ENCODE measurements at regions not wholly inside any gene's neighbourhood (a gene's known extent, or its start where the extent isn't known, plus 50 kb on each side); places are given as distances from the start of the nearest gene placed in this dataset.
"Not testable (repeated sequence)": the region's sequence is repeated elsewhere in the genome, so short reads cannot be mapped to it uniquely, and the experiment has no call there.

- no peak for DNase-seq (ENCODE audit: low read depth in 1 of 2, low spot score in 1 of 2)
- no peaks in the 10 kb centered on the region for H3K9me3 ChIP-seq (ENCODE audit: low read depth)
- H3K4me1 ChIP-seq (ENCODE audit: low read depth) = no peaks in the 10 kb centered on the region
- no peaks in the 10 kb centered on the region for H3K36me3 ChIP-seq
- no peaks in the 10 kb centered on the region for H3K27me3 ChIP-seq
- no peak for TF ChIP-seq CTCF (IDR thresholded peaks at IDR 0.05; ENCODE audit: low read depth, low read length)
- H3K27ac ChIP-seq = no peak overlapping the region
- H3K4me3 ChIP-seq = no peak overlapping the region
Observed at GRCh38 chr14:106728611-106729010, 1202.2 kb downstream of the TMEM121 start.

- Histone ChIP-seq H3K27me3 (no peaks in the 10 kb centered on the region), H3K4me1 (ENCODE audit: low read depth) (no peaks in the 10 kb centered on the region), H3K36me3 (no peaks in the 10 kb centered on the region), H3K4me3 (no peak overlapping the region), H3K27ac (no peak overlapping the region), H3K9me3 (ENCODE audit: low read depth) (no peaks in the 10 kb centered on the region)
- TF ChIP-seq CTCF (IDR thresholded peaks at IDR 0.05; ENCODE audit: low read depth, low read length) = no peak
- no peak for DNase-seq (ENCODE audit: low read depth in 1 of 2, low spot score in 1 of 2)
Observed at GRCh38 chr14:106729551-106729950, 1203.2 kb downstream of the TMEM121 start.

- no peak for TF ChIP-seq CTCF (IDR thresholded peaks at IDR 0.05; ENCODE audit: low read depth, low read length)
- Histone ChIP-seq H3K4me3 (no peak overlapping the region), H3K27me3 (no peaks in the 10 kb centered on the region), H3K4me1 (ENCODE audit: low read depth) (no peaks in the 10 kb centered on the region), H3K9me3 (ENCODE audit: low read depth) (no peaks in the 10 kb centered on the region), H3K36me3 (no peaks in the 10 kb centered on the region), H3K27ac (no peak overlapping the region)
- no peak for DNase-seq (ENCODE audit: low read depth in 1 of 2, low spot score in 1 of 2)
Observed at GRCh38 chr14:106733771-106734170, 1207.4 kb downstream of the TMEM121 start.

GRCh38 chr14:106737021-106737420, 1210.6 kb downstream of the TMEM121 start:
- no peaks in the 10 kb centered on the region for H3K9me3 ChIP-seq (ENCODE audit: low read depth)
- no peaks in the 10 kb centered on the region for H3K4me1 ChIP-seq (ENCODE audit: low read depth)
- no peak for TF ChIP-seq CTCF (IDR thresholded peaks at IDR 0.05; ENCODE audit: low read depth, low read length)
- H3K27ac ChIP-seq = no peak overlapping the region
- DNase-seq (ENCODE audit: low read depth in 1 of 2, low spot score in 1 of 2) = no peak
- H3K36me3 ChIP-seq = no peaks in the 10 kb centered on the region
- H3K27me3 ChIP-seq = no peaks in the 10 kb centered on the region
- H3K4me3 ChIP-seq = no peak overlapping the region

GRCh38 chr14:106738075-106738474, 1211.7 kb downstream of the TMEM121 start:
- Histone ChIP-seq H3K4me3 (no peak overlapping the region), H3K27me3 (no peaks in the 10 kb centered on the region), H3K4me1 (ENCODE audit: low read depth) (no peaks in the 10 kb centered on the region), H3K36me3 (no peaks in the 10 kb centered on the region), H3K27ac (no peak overlapping the region), H3K9me3 (ENCODE audit: low read depth) (no peaks in the 10 kb centered on the region)
- no peak for TF ChIP-seq CTCF (IDR thresholded peaks at IDR 0.05; ENCODE audit: low read depth, low read length)
- no peak for DNase-seq (ENCODE audit: low read depth in 1 of 2, low spot score in 1 of 2)

- H3K27ac ChIP-seq; H3K4me1 ChIP-seq (ENCODE audit: low read depth); H3K4me3 ChIP-seq; H3K36me3 ChIP-seq; H3K9me3 ChIP-seq (ENCODE audit: low read depth); H3K27me3 ChIP-seq; DNase-seq (ENCODE audit: low read depth in 1 of 2, low spot score in 1 of 2): not testable (repeated sequence)
Observed at GRCh38 chr14:106738598-106739258, 1212.3 kb downstream of the TMEM121 start.

GRCh38 chr14:106741086-106741827, 1214.9 kb downstream of the TMEM121 start:
- H3K4me1 ChIP-seq (ENCODE audit: low read depth); H3K27ac ChIP-seq; H3K27me3 ChIP-seq; H3K36me3 ChIP-seq; DNase-seq (ENCODE audit: low read depth in 1 of 2, low spot score in 1 of 2); H3K4me3 ChIP-seq; H3K9me3 ChIP-seq (ENCODE audit: low read depth): not testable (repeated sequence)

GRCh38 chr14:106745016-106745767, 1218.8 kb downstream of the TMEM121 start:
- H3K4me1 ChIP-seq (ENCODE audit: low read depth); H3K4me3 ChIP-seq; DNase-seq (ENCODE audit: low read depth in 1 of 2, low spot score in 1 of 2); H3K27me3 ChIP-seq; H3K27ac ChIP-seq; H3K9me3 ChIP-seq (ENCODE audit: low read depth); H3K36me3 ChIP-seq: not testable (repeated sequence)
